Neural progenitor cell (in vitro differentiated cells): ENCODE measurements at regions not wholly inside any gene's neighbourhood (a gene's known extent, or its start where the extent isn't known, plus 50 kb on each side); places are given as distances from the start of the nearest gene placed in this dataset.

Experiments used
- DNase-seq: peaks from one replicate; pipeline ENCODE4 v3.0.0-alpha.2; 2016; ENCODE audit warnings: low spot score
- H2AFZ ChIP-seq: fragments of 200-600 bp; sonication (generic); replicated peaks from 2 replicates; pipeline ENCODE4 v1.6.1; 2016; ENCODE audit warnings: antibody characterized with exemption
- H3F3A ChIP-seq: fragments of 200-600 bp; sonication (generic); 2 replicates; pipeline ENCODE4 v1.6.1; 2016; ENCODE audit warnings: antibody characterized with exemption, low read depth
- H3K27ac ChIP-seq: fragments of 200-600 bp; sonication (generic); 2 replicates; pipeline ENCODE4 v1.5.1; 2016; ENCODE audit warnings: mild to moderate bottlenecking
- H3K27me3 ChIP-seq: fragments of 200-600 bp; sonication (generic); 2 replicates; pipeline ENCODE4 v1.6.1; 2016; ENCODE audit warnings: mild to moderate bottlenecking, moderate library complexity
- H3K36me3 ChIP-seq: fragments of 200-600 bp; sonication (generic); 2 replicates; pipeline ENCODE4 v1.5.1; 2016
- H3K4me1 ChIP-seq: fragments of 200-600 bp; sonication (generic); 2 replicates; pipeline ENCODE4 v1.6.1; 2016; ENCODE audit warnings: mixed run types
- H3K4me2 ChIP-seq: fragments of 200-600 bp; sonication (generic); 2 replicates; pipeline ENCODE4 v1.6.1; 2016
- H3K4me3 ChIP-seq: fragments of 200-600 bp; sonication (generic); 2 replicates; pipeline ENCODE4 v1.5.1; 2016
- H3K79me2 ChIP-seq: fragments of 200-600 bp; sonication (generic); 2 replicates; pipeline ENCODE4 v1.6.1; 2016; ENCODE audit warnings: low read depth
- H3K9ac ChIP-seq: fragments of 200-600 bp; sonication (generic); 2 replicates; pipeline ENCODE4 v1.6.1; 2016
- H3K9me3 ChIP-seq: fragments of 200-600 bp; sonication (generic); 2 replicates; pipeline ENCODE4 v1.5.1; 2016; ENCODE audit warnings: low read depth
- H4K20me1 ChIP-seq: fragments of 200-600 bp; sonication (generic); 2 replicates; pipeline ENCODE4 v1.6.1; 2016; ENCODE audit warnings: low read depth
- H3K27ac Mint-ChIP-seq: 3 replicates; pipeline ENCODE4 v1.8.0; 2021; ENCODE audit warnings: mixed read lengths
- H3K27me3 Mint-ChIP-seq: 2 replicates; pipeline ENCODE4 v1.8.0; 2022; ENCODE audit warnings: low read depth, mild to moderate bottlenecking, inconsistent platforms, moderate library complexity, mixed read lengths; ENCODE audit not compliant: insufficient read depth
- H3K36me3 Mint-ChIP-seq: 3 replicates; pipeline ENCODE4 v1.8.0; 2021; ENCODE audit warnings: mixed read lengths
- H3K4me1 Mint-ChIP-seq: 3 replicates; pipeline ENCODE4 v1.8.0; 2021; ENCODE audit warnings: mixed read lengths
- H3K4me3 Mint-ChIP-seq: 3 replicates; pipeline ENCODE4 v1.8.0; 2021; ENCODE audit warnings: mild to moderate bottlenecking, moderate library complexity, mixed read lengths
- H3K9me3 Mint-ChIP-seq: 3 replicates; pipeline ENCODE4 v1.8.0; 2020; ENCODE audit warnings: mixed read lengths
- CTCF ChIP-seq: fragments of 200-600 bp; sonication (generic); IDR thresholded peaks from 2 replicates; pipeline ENCODE4 v1.5.1; 2017; ENCODE audit warnings: antibody characterized with exemption, mild to moderate bottlenecking
- EZH2 ChIP-seq: fragments of 200-600 bp; sonication (generic); IDR thresholded peaks from 2 replicates; pipeline ENCODE4 v1.6.1; 2017; ENCODE audit warnings: antibody characterized with exemption, mild to moderate bottlenecking, moderate library complexity
- EZH2phosphoT487 ChIP-seq: fragments of 200-600 bp; sonication (generic); IDR thresholded peaks from 2 replicates; pipeline ENCODE4 v1.6.1; 2017; ENCODE audit warnings: antibody characterized with exemption

DNA sequence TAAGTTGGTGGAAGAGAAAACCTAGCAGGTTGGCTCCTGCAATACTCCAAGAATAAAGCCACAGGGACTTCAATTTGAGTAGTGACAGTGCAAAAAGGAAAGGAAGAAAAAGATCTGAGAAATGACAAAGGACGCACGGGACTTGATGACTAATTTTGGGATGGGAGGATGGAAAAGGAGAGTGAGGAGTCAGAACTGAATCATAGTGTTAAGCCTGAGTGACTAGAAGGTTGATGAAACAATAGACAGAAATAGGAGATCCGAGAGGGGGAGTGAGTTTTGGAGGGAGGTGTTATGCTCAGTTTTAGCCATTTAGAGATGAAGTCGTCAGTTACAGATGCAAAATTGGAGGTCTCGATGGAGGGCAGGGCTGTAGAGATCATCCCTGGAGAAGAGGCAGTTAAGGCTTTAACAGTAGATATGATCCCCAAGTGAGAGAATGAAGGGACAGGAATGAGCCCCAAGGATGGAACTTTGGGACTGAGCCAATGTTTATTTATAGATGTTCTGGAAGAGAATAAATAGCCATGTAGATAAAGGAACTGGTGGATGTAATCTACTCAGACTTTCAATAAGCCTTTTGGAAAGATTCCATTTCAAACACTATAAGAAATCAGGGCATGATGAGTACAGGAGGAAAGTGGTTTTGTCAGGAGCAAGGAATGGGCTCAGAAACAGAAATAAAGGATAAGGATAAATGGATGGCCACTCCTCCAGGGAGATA, 108.9 kb upstream of the NCAM1 start:
- H3K27ac Mint-ChIP-seq = no peak overlapping the region
- Histone ChIP-seq H3K4me2 (no peak overlapping the region), H3K4me1 (no peaks in the 10 kb centered on the region), H3K79me2 (no peaks in the 10 kb centered on the region), H3K27ac (no peak overlapping the region), H2AFZ (no peak overlapping the region), H3K27me3 (no peaks in the 10 kb centered on the region), H3K9me3 (no peaks in the 10 kb centered on the region), H3K9ac (no peak overlapping the region), H3F3A (no peaks in the 10 kb centered on the region), H4K20me1 (no peaks in the 10 kb centered on the region), H3K4me3 (no peak overlapping the region), H3K36me3 (no peaks in the 10 kb centered on the region)
- no peak overlapping the region for H3K4me3 Mint-ChIP-seq
- TF ChIP-seq EZH2 (no peak), CTCF (no peak), EZH2phosphoT487 (no peak)
- H3K27me3 Mint-ChIP-seq = no peaks in the 10 kb centered on the region
- no peaks in the 10 kb centered on the region for H3K36me3 Mint-ChIP-seq
- DNase-seq = no peak
- no peaks in the 10 kb centered on the region for H3K9me3 Mint-ChIP-seq
- no peaks in the 10 kb centered on the region for H3K4me1 Mint-ChIP-seq

DNA sequence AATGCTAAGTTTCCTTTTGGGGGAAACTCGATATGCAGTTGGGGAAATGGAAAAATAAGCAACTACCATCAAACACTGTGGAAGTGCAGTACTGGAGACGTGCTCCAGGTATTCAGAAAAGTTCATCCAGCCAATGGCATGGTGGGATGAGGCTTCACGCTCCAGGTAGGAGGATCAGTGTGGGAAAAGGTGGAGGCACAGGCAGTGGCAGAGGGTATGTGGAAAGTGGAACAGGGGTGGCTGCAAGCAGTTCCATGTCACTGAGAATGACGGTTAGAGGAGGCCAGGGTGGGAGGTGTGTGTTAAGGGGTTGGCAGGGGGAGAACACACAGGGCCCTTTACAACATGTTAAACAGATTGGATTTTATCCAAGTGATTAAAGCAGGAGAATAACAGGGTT, 105.1 kb upstream of the NCAM1 start:
- Histone ChIP-seq H2AFZ (no peak overlapping the region), H4K20me1 (no peaks in the 10 kb centered on the region), H3K27ac (no peak overlapping the region), H3K4me3 (no peak overlapping the region), H3K79me2 (no peaks in the 10 kb centered on the region), H3K36me3 (no peaks in the 10 kb centered on the region), H3K9me3 (peaks cover 3% of the 10 kb centered on the region), H3K4me2 (no peak overlapping the region), H3K9ac (no peak overlapping the region), H3F3A (no peaks in the 10 kb centered on the region), H3K4me1 (no peaks in the 10 kb centered on the region), H3K27me3 (no peaks in the 10 kb centered on the region)
- no peaks in the 10 kb centered on the region for H3K36me3 Mint-ChIP-seq
- H3K9me3 Mint-ChIP-seq = peaks cover 5% of the 10 kb centered on the region
- DNase-seq = no peak
- no peaks in the 10 kb centered on the region for H3K4me1 Mint-ChIP-seq
- H3K27me3 Mint-ChIP-seq = peaks cover 3% of the 10 kb centered on the region
- TF ChIP-seq EZH2 (no peak), EZH2phosphoT487 (no peak), CTCF (no peak)
- H3K27ac Mint-ChIP-seq = no peak overlapping the region
- no peak overlapping the region for H3K4me3 Mint-ChIP-seq

GRCh38 chr11:112856591-112856990, 104.6 kb upstream of the NCAM1 start:
- Mint-ChIP-seq H3K27me3 (peaks cover 3% of the 10 kb centered on the region), H3K4me1 (no peaks in the 10 kb centered on the region), H3K9me3 (peaks cover 5% of the 10 kb centered on the region), H3K36me3 (no peaks in the 10 kb centered on the region), H3K4me3 (no peak overlapping the region), H3K27ac (no peak overlapping the region)
- no peak overlapping the region for H3K4me3 ChIP-seq
- no peak overlapping the region for H3K27ac ChIP-seq
- H3K4me1 ChIP-seq = no peaks in the 10 kb centered on the region
- H2AFZ ChIP-seq = no peak overlapping the region
- no peaks in the 10 kb centered on the region for H4K20me1 ChIP-seq
- H3K27me3 ChIP-seq = no peaks in the 10 kb centered on the region
- peaks cover 3% of the 10 kb centered on the region for H3K9me3 ChIP-seq
- H3F3A ChIP-seq = no peaks in the 10 kb centered on the region
- DNase-seq = no peak
- no peak overlapping the region for H3K9ac ChIP-seq
- H3K36me3 ChIP-seq = no peaks in the 10 kb centered on the region
- TF ChIP-seq CTCF (no peak), EZH2 (no peak), EZH2phosphoT487 (no peak)
- no peaks in the 10 kb centered on the region for H3K79me2 ChIP-seq
- H3K4me2 ChIP-seq = no peak overlapping the region
